GM12878 (cell line): ENCODE measurements at regions not wholly inside any gene's neighbourhood (a gene's known extent, or its start where the extent isn't known, plus 50 kb on each side); places are given as distances from the start of the nearest gene placed in this dataset.

Source experiments
- CEBPB ChIP-seq, 2 experiments: fragments of 150-350 bp in 1 of 2; IDR thresholded peaks; 2 replicates each; pipeline ENCODE4 v1.6.1; 2012 to 2014; ENCODE audit warnings: low read depth in 2 of 2, low read length in 2 of 2, borderline replicate concordance in 1 of 2, inconsistent platforms in 1 of 2
- CHD2 ChIP-seq: IDR thresholded peaks from 2 replicates; pipeline ENCODE4 v1.6.1; 2011; ENCODE audit warnings: low read depth, low read length, improper control_type of control experiment, borderline replicate concordance
- EGR1 ChIP-seq, 2 experiments: IDR thresholded peaks; 1 replicate in 1 of 2; 2 replicates in 1 of 2; pipeline ENCODE4 v1.6.1; 2011 to 2012; ENCODE audit warnings: low read depth in 2 of 2, low read length in 2 of 2, borderline replicate concordance in 1 of 2, mild to moderate bottlenecking in 1 of 2, moderate library complexity in 1 of 2
- ELK1 ChIP-seq: IDR thresholded peaks from 2 replicates; pipeline ENCODE4 v1.6.1; 2012; ENCODE audit warnings: low read depth, low read length, improper control_type of control experiment
- SMC3 ChIP-seq: IDR thresholded peaks from 2 replicates; pipeline ENCODE4 v1.6.1; 2011; ENCODE audit warnings: low read length, improper control_type of control experiment, borderline replicate concordance

DNA sequence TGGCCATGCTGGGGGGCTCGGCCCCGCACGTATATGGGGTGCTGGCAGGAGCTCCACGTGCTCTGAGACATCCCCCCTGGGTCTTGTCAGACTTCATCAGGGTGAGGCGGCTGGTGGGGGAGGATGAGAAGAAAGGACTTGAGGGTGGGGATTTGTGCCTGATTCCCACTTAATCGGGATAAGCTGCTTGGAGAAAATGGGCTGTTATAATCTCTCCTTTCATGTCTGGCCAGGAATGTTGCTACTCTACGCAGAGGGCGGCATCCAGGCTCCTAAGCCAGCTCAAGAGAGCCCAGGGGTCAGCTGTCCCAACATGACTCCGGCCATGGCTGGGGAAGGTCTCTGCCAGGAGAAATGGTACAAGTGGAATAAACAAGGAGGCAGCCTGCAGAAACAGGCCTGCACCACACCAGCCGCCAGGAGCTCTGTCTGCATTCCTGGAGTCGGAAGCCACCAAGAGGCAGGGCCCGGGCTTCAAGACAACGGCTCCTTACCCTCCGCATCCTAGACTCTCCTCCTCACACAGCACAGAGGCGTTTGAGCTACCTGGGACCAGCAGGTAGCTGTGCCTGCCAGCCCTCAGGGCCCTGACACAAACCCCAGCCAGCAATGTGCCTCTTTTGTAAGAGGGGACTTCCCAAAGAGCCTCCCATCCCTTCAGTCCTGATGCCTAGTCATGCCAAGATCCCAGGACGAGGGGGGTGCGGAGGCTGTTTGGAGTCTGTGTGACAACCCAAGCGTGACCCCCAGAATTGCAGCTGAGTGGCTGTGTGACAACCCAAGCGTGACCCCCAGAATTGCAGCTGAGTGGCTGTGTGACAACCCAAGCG is 195.8 kb upstream of the DIO3 start:
- TF ChIP-seq CHD2 (no peak), SMC3 (no peak), EGR1 (IDR thresholded peaks at IDR 0.05; ENCODE audit: borderline replicate concordance in 1 of 2, low read depth in 2 of 2, low read length in 2 of 2) (no peak), ELK1 (no peak), CEBPB (IDR thresholded peaks at IDR 0.05; ENCODE audit: borderline replicate concordance in 1 of 2, low read depth in 2 of 2, low read length in 2 of 2) (no peak)
